ENCODE measurements at regions not wholly inside any gene's neighbourhood (a gene's known extent, or its start where the extent isn't known, plus 50 kb on each side); places are given as distances from the start of the nearest gene placed in this dataset.

GRCh38 chr5:145068721-145069120 lies 766.4 kb downstream of the PRELID2 start:
- Histone ChIP-seq H3K4me1 (ENCODE audit: insufficient read depth, low read length, poor library complexity, severe bottlenecking) (no peaks in the 10 kb centered on the region), H3K9me2 (replicated peaks; ENCODE audit: low read depth, low read length) (no peaks in the 10 kb centered on the region), H3K4me3 (ENCODE audit: low read length, poor library complexity, severe bottlenecking) (no peak overlapping the region), H3K79me2 (ENCODE audit: insufficient read depth, low read length) (no peaks in the 10 kb centered on the region), H2AFZ (ENCODE audit: low read length) (no peak overlapping the region), H3K4me2 (ENCODE audit: low read depth, low read length, poor library complexity, severe bottlenecking) (no peak overlapping the region), H3K27me3 (ENCODE audit: insufficient read depth, low read length, poor library complexity, severe bottlenecking) (no peaks in the 10 kb centered on the region), H3K9me3 (ENCODE audit: insufficient read depth, low read depth, low read length) (no peaks in the 10 kb centered on the region), H3K36me3 (ENCODE audit: insufficient read depth, low read length) (no peaks in the 10 kb centered on the region), H3F3A (ENCODE audit: low read depth) (no peaks in the 10 kb centered on the region), H3K9ac (ENCODE audit: low read depth, low read length, poor library complexity, severe bottlenecking) (no peak overlapping the region), H4K20me1 (ENCODE audit: insufficient read depth, low read length, poor library complexity, severe bottlenecking) (no peaks in the 10 kb centered on the region)
- no peak for TF ChIP-seq EZH2phosphoT487 (IDR thresholded peaks at IDR 0.05; ENCODE audit: borderline replicate concordance)
- no peak for TF ChIP-seq CTCF (conservative IDR thresholded peaks at IDR 0.05; ENCODE audit: low read length)

GRCh38 chr5:145062280-145063062 lies 772.7 kb downstream of the PRELID2 start:
- Histone ChIP-seq H3K9ac (ENCODE audit: low read depth, low read length, poor library complexity, severe bottlenecking) (no peak overlapping the region), H2AFZ (ENCODE audit: low read length) (no peak overlapping the region), H3K9me3 (ENCODE audit: insufficient read depth, low read depth, low read length) (no peaks in the 10 kb centered on the region), H3K9me2 (replicated peaks; ENCODE audit: low read depth, low read length) (no peaks in the 10 kb centered on the region), H3K27me3 (ENCODE audit: insufficient read depth, low read length, poor library complexity, severe bottlenecking) (no peaks in the 10 kb centered on the region), H3K4me1 (ENCODE audit: insufficient read depth, low read length, poor library complexity, severe bottlenecking) (no peaks in the 10 kb centered on the region), H3K4me3 (ENCODE audit: low read length, poor library complexity, severe bottlenecking) (no peak overlapping the region), H4K20me1 (ENCODE audit: insufficient read depth, low read length, poor library complexity, severe bottlenecking) (no peaks in the 10 kb centered on the region), H3K4me2 (ENCODE audit: low read depth, low read length, poor library complexity, severe bottlenecking) (no peak overlapping the region), H3K79me2 (ENCODE audit: insufficient read depth, low read length) (no peaks in the 10 kb centered on the region), H3F3A (ENCODE audit: low read depth) (no peaks in the 10 kb centered on the region), H3K36me3 (ENCODE audit: insufficient read depth, low read length) (no peaks in the 10 kb centered on the region)
- TF ChIP-seq CTCF (conservative IDR thresholded peaks at IDR 0.05; ENCODE audit: low read length) (no peak), EZH2phosphoT487 (IDR thresholded peaks at IDR 0.05; ENCODE audit: borderline replicate concordance) (no peak)

- Histone ChIP-seq H3K36me3 (ENCODE audit: insufficient read depth, low read length) (no peaks in the 10 kb centered on the region), H4K20me1 (ENCODE audit: insufficient read depth, low read length, poor library complexity, severe bottlenecking) (no peaks in the 10 kb centered on the region), H3K9me3 (ENCODE audit: insufficient read depth, low read depth, low read length) (no peaks in the 10 kb centered on the region), H3K27me3 (ENCODE audit: insufficient read depth, low read length, poor library complexity, severe bottlenecking) (no peaks in the 10 kb centered on the region), H3K4me3 (ENCODE audit: low read length, poor library complexity, severe bottlenecking) (no peak overlapping the region), H2AFZ (ENCODE audit: low read length) (no peak overlapping the region), H3K4me2 (ENCODE audit: low read depth, low read length, poor library complexity, severe bottlenecking) (no peak overlapping the region), H3K9ac (ENCODE audit: low read depth, low read length, poor library complexity, severe bottlenecking) (no peak overlapping the region), H3F3A (ENCODE audit: low read depth) (no peaks in the 10 kb centered on the region), H3K79me2 (ENCODE audit: insufficient read depth, low read length) (no peaks in the 10 kb centered on the region), H3K4me1 (ENCODE audit: insufficient read depth, low read length, poor library complexity, severe bottlenecking) (no peaks in the 10 kb centered on the region), H3K9me2 (replicated peaks; ENCODE audit: low read depth, low read length) (no peaks in the 10 kb centered on the region)
- no peak for TF ChIP-seq EZH2phosphoT487 (IDR thresholded peaks at IDR 0.05; ENCODE audit: borderline replicate concordance)
- TF ChIP-seq CTCF (conservative IDR thresholded peaks at IDR 0.05; ENCODE audit: low read length): no peak
Measured at GRCh38 chr5:145056800-145057199, 778.3 kb downstream of the PRELID2 start.
